HepG2 (cell line): ENCODE measurements at regions not wholly inside any gene's neighbourhood (a gene's known extent, or its start where the extent isn't known, plus 50 kb on each side); places are given as distances from the start of the nearest gene placed in this dataset.

Experiments used
- CSRNP2 ChIP-seq: sonication (generic); formaldehyde crosslinking; conservative IDR thresholded peaks from 2 replicates; pipeline ENCODE4 v1.8.0; 2022; ENCODE audit warnings: low read depth, missing genetic modification reagents
- EZH2 ChIP-seq: conservative IDR thresholded peaks from 2 replicates; pipeline ENCODE4 v1.6.1; 2012; ENCODE audit warnings: mild to moderate bottlenecking, low read depth, low read length, moderate library complexity
- PBX2 ChIP-seq: IDR thresholded peaks from 2 replicates; pipeline ENCODE4 v1.6.1; 2016; ENCODE audit warnings: control low read depth
- SMC3 ChIP-seq: IDR thresholded peaks from 2 replicates; pipeline ENCODE4 v1.6.1; 2011; ENCODE audit warnings: low read length, improper control_type of control experiment
- TCF12 ChIP-seq, 2 experiments: fragments of 450-650 bp in 1 of 2; sonication (generic) in 1 of 2; formaldehyde crosslinking in 1 of 2; IDR thresholded peaks; 2 replicates each; pipeline versions ENCODE4 v1.6.1 to v1.8.0; 2017 to 2022; ENCODE audit warnings: antibody characterized with exemption in 1 of 2, mild to moderate bottlenecking in 1 of 2, missing genetic modification reagents in 1 of 2, moderate library complexity in 1 of 2
- ZFP62 ChIP-seq: sonication (generic); formaldehyde crosslinking; IDR thresholded peaks from 2 replicates; pipeline ENCODE4 v1.4.0; 2020; ENCODE audit warnings: missing genetic modification reagents
- ZFP91 ChIP-seq: sonication (generic); formaldehyde crosslinking; IDR thresholded peaks from 2 replicates; pipeline ENCODE4 v1.9.0; 2022; ENCODE audit warnings: missing genetic modification reagents, mild to moderate bottlenecking, borderline replicate concordance
- TF ChIP-seq, protein P1 (sequence below): IDR thresholded peaks from 2 replicates; pipeline ENCODE4 v1.6.1; 2016; ENCODE audit warnings: low read depth, missing genetic modification reagents, missing compliant biosample characterization

DNA sequence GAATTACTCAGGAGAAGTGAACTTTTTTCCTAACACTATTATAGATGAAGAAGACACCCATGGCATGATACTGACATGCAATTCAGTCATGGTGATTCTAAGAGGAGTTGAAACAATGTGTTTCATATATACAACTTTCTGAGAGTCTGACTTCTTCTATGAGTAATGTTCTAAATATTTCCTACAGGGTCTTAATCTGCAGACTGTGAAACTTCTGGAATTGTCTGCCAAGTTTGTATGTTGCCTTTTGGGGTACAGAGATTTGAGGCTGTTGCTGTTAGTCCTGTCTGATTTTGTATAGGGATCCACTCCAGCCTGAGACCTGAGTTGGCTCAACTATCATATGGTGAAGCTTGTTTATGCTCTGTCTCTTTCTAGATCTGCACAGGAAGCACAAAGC, 160.6 kb upstream of the GATB start:
- TF ChIP-seq, protein P1, sequence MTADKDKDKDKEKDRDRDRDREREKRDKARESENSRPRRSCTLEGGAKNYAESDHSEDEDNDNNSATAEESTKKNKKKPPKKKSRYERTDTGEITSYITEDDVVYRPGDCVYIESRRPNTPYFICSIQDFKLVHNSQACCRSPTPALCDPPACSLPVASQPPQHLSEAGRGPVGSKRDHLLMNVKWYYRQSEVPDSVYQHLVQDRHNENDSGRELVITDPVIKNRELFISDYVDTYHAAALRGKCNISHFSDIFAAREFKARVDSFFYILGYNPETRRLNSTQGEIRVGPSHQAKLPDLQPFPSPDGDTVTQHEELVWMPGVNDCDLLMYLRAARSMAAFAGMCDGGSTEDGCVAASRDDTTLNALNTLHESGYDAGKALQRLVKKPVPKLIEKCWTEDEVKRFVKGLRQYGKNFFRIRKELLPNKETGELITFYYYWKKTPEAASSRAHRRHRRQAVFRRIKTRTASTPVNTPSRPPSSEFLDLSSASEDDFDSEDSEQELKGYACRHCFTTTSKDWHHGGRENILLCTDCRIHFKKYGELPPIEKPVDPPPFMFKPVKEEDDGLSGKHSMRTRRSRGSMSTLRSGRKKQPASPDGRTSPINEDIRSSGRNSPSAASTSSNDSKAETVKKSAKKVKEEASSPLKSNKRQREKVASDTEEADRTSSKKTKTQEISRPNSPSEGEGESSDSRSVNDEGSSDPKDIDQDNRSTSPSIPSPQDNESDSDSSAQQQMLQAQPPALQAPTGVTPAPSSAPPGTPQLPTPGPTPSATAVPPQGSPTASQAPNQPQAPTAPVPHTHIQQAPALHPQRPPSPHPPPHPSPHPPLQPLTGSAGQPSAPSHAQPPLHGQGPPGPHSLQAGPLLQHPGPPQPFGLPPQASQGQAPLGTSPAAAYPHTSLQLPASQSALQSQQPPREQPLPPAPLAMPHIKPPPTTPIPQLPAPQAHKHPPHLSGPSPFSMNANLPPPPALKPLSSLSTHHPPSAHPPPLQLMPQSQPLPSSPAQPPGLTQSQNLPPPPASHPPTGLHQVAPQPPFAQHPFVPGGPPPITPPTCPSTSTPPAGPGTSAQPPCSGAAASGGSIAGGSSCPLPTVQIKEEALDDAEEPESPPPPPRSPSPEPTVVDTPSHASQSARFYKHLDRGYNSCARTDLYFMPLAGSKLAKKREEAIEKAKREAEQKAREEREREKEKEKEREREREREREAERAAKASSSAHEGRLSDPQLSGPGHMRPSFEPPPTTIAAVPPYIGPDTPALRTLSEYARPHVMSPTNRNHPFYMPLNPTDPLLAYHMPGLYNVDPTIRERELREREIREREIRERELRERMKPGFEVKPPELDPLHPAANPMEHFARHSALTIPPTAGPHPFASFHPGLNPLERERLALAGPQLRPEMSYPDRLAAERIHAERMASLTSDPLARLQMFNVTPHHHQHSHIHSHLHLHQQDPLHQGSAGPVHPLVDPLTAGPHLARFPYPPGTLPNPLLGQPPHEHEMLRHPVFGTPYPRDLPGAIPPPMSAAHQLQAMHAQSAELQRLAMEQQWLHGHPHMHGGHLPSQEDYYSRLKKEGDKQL (CRISPR knock-in tag): no peak
- TF ChIP-seq SMC3: no peak
- no peak for TF ChIP-seq TCF12 (IDR thresholded peaks at IDR 0.05)
- no peak for TF ChIP-seq TCF12 (CRISPR knock-in tag; IDR thresholded peaks at IDR 0.05)
- no peak for TF ChIP-seq ZFP91 (CRISPR knock-in tag)
- no peak for TF ChIP-seq ZFP62
- TF ChIP-seq CSRNP2 (CRISPR knock-in tag): no peak
- no peak for TF ChIP-seq EZH2
- no peak for TF ChIP-seq PBX2 (CRISPR knock-in tag)
